Keratinocyte (primary cell): ENCODE measurements at regions not wholly inside any gene's neighbourhood (a gene's known extent, or its start where the extent isn't known, plus 50 kb on each side); places are given as distances from the start of the nearest gene placed in this dataset.

Experiments used
- CTCF ChIP-seq, 3 experiments: IDR thresholded peaks in 1 of 3; conservative IDR thresholded peaks in 1 of 3; optimal IDR thresholded peaks in 1 of 3; 2 replicates in 2 of 3; 3 replicates in 1 of 3; pipeline versions ENCODE3 to v1.5.1; 2011; ENCODE audit warnings: low read length in 3 of 3, mild to moderate bottlenecking in 3 of 3, moderate library complexity in 2 of 3, control low read depth in 1 of 3, inconsistent platforms in 1 of 3; ENCODE audit not compliant: insufficient read depth in 2 of 3; ENCODE audit errors: extremely low read depth in 1 of 3
- EZH2 ChIP-seq: IDR thresholded peaks from one replicate; pipeline ENCODE4 v1.6.1; 2012; ENCODE audit warnings: inconsistent platforms, mild to moderate bottlenecking, low read length, moderate library complexity

GRCh38 chr6:97989451-97989850, 706.4 kb upstream of the MMS22L start:
- TF ChIP-seq CTCF (optimal IDR thresholded peaks at IDR 0.05 in 1 of 3, IDR thresholded peaks at IDR 0.05 in 1 of 3, conservative IDR thresholded peaks at IDR 0.05 in 1 of 3; ENCODE audit: extremely low read depth in 1 of 3, insufficient read depth in 2 of 3, low read length in 3 of 3) (no peak), EZH2 (no peak)
